ENCODE measurements at regions not wholly inside any gene's neighbourhood (a gene's known extent, or its start where the extent isn't known, plus 50 kb on each side); places are given as distances from the start of the nearest gene placed in this dataset.
A peak's percentile ranks its signal among the peaks of the same experiment; 100 is the strongest.

- H3K4me3 ChIP-seq (ENCODE audit: insufficient read depth in 1 of 2, low read depth in 1 of 2, low read length in 2 of 2), result no peak overlapping the region
- DNase-seq, result no peak
- no peak overlapping the region for H2AFZ ChIP-seq (ENCODE audit: low read depth, low read length)
- H3K14ac ChIP-seq (ENCODE audit: low read length in 2 of 2), result no peak overlapping the region
- H3K36me3 ChIP-seq (ENCODE audit: control insufficient read depth in 1 of 2, insufficient read depth in 2 of 2, low read depth in 1 of 2, low read length in 2 of 2), result no peaks in the 10 kb centered on the region
- no peak overlapping the region for H4K91ac ChIP-seq (ENCODE audit: low read length)
- H2AK5ac ChIP-seq (ENCODE audit: low read length, severe bottlenecking), result no peak overlapping the region
- H3K4me1 ChIP-seq (ENCODE audit: control insufficient read depth, insufficient read depth, low read depth, low read length), result peaks cover 2% of the 10 kb centered on the region
- no peak overlapping the region for H3K9ac ChIP-seq (ENCODE audit: low read length)
- H2BK12ac ChIP-seq (ENCODE audit: low read length in 2 of 2), result no peak overlapping the region
- H3K23ac ChIP-seq (ENCODE audit: low read length in 2 of 2), result no peak overlapping the region
- H3K4me2 ChIP-seq (ENCODE audit: low read length, poor library complexity, severe bottlenecking), result no peak overlapping the region
- H3K4ac ChIP-seq (ENCODE audit: low read depth in 1 of 2, low read length in 2 of 2), result no peak overlapping the region
- no peak overlapping the region for H2BK120ac ChIP-seq (ENCODE audit: low read depth, low read length)
- no peaks in the 10 kb centered on the region for H3K79me1 ChIP-seq (replicated peaks; ENCODE audit: low read length, poor library complexity, severe bottlenecking)
- H2BK15ac ChIP-seq (ENCODE audit: low read depth, poor library complexity, severe bottlenecking), result no peak overlapping the region
- no CpG with 5 or more reads among the region's 2 CpGs for WGBS
- no peak overlapping the region for H2BK5ac ChIP-seq (ENCODE audit: low read depth, low read length, poor library complexity, severe bottlenecking)
- no peak overlapping the region for H4K8ac ChIP-seq (ENCODE audit: low read length)
- no peaks in the 10 kb centered on the region for H3K27me3 ChIP-seq (ENCODE audit: control insufficient read depth in 1 of 2, insufficient read depth in 1 of 2, low read length in 2 of 2)
- peaks cover 14% of the 10 kb centered on the region for H3K9me3 ChIP-seq (ENCODE audit: control insufficient read depth, low read length)
- no peak overlapping the region for H3K27ac ChIP-seq (ENCODE audit: low read length, poor library complexity, severe bottlenecking)
- no peak overlapping the region for H3K18ac ChIP-seq (ENCODE audit: low read depth in 1 of 2, low read length in 2 of 2)
Observed at GRCh38 chr12:25698772-25699171, 145.7 kb upstream of the LMNTD1 start.

- Histone ChIP-seq H3K9me3 (ENCODE audit: control insufficient read depth, low read length) (peaks cover 14% of the 10 kb centered on the region), H2BK15ac (ENCODE audit: low read depth, poor library complexity, severe bottlenecking) (no peak overlapping the region), H4K91ac (ENCODE audit: low read length) (no peak overlapping the region), H3K4ac (ENCODE audit: low read depth in 1 of 2, low read length in 2 of 2) (no peak overlapping the region), H2BK5ac (ENCODE audit: low read depth, low read length, poor library complexity, severe bottlenecking) (no peak overlapping the region), H3K4me2 (ENCODE audit: low read length, poor library complexity, severe bottlenecking) (no peak overlapping the region), H3K9ac (ENCODE audit: low read length) (no peak overlapping the region), H3K36me3 (ENCODE audit: control insufficient read depth in 1 of 2, insufficient read depth in 2 of 2, low read depth in 1 of 2, low read length in 2 of 2) (no peaks in the 10 kb centered on the region), H3K27me3 (ENCODE audit: control insufficient read depth in 1 of 2, insufficient read depth in 1 of 2, low read length in 2 of 2) (no peaks in the 10 kb centered on the region), H3K27ac (ENCODE audit: low read length, poor library complexity, severe bottlenecking) (no peak overlapping the region), H3K4me1 (ENCODE audit: control insufficient read depth, insufficient read depth, low read depth, low read length) (peaks cover 2% of the 10 kb centered on the region), H4K8ac (ENCODE audit: low read length) (no peak overlapping the region), H2BK12ac (ENCODE audit: low read length in 2 of 2) (no peak overlapping the region), H3K79me1 (replicated peaks; ENCODE audit: low read length, poor library complexity, severe bottlenecking) (no peaks in the 10 kb centered on the region), H3K18ac (ENCODE audit: low read depth in 1 of 2, low read length in 2 of 2) (no peak overlapping the region), H3K14ac (ENCODE audit: low read length in 2 of 2) (no peak overlapping the region), H3K4me3 (ENCODE audit: insufficient read depth in 1 of 2, low read depth in 1 of 2, low read length in 2 of 2) (no peak overlapping the region), H3K23ac (ENCODE audit: low read length in 2 of 2) (no peak overlapping the region), H2BK120ac (ENCODE audit: low read depth, low read length) (no peak overlapping the region), H2AK5ac (ENCODE audit: low read length, severe bottlenecking) (no peak overlapping the region), H2AFZ (ENCODE audit: low read depth, low read length) (no peak overlapping the region)
- WGBS, result 40% methylated on average over 1 of the region's 1 CpG
- DNase-seq, result peak; percentile 31
Observed at GRCh38 chr12:25699454-25699853, 146.4 kb upstream of the LMNTD1 start.

- Histone ChIP-seq H3K9me3 (ENCODE audit: control insufficient read depth, low read length) (peaks cover 13% of the 10 kb centered on the region), H3K23ac (ENCODE audit: low read length in 2 of 2) (no peak overlapping the region), H2BK5ac (ENCODE audit: low read depth, low read length, poor library complexity, severe bottlenecking) (no peak overlapping the region), H2BK15ac (ENCODE audit: low read depth, poor library complexity, severe bottlenecking) (no peak overlapping the region), H3K79me1 (replicated peaks; ENCODE audit: low read length, poor library complexity, severe bottlenecking) (no peaks in the 10 kb centered on the region), H2AK5ac (ENCODE audit: low read length, severe bottlenecking) (no peak overlapping the region), H2BK12ac (ENCODE audit: low read length in 2 of 2) (peak overlapping the region in 1 of 2 experiments; percentile 95), H3K4me3 (ENCODE audit: insufficient read depth in 1 of 2, low read depth in 1 of 2, low read length in 2 of 2) (no peak overlapping the region), H3K9ac (ENCODE audit: low read length) (no peak overlapping the region), H3K27me3 (ENCODE audit: control insufficient read depth in 1 of 2, insufficient read depth in 1 of 2, low read length in 2 of 2) (no peaks in the 10 kb centered on the region), H3K4me1 (ENCODE audit: control insufficient read depth, insufficient read depth, low read depth, low read length) (peaks cover 2% of the 10 kb centered on the region), H4K91ac (ENCODE audit: low read length) (no peak overlapping the region), H3K18ac (ENCODE audit: low read depth in 1 of 2, low read length in 2 of 2) (peak overlapping the region in 1 of 2 experiments; percentile 68), H3K36me3 (ENCODE audit: control insufficient read depth in 1 of 2, insufficient read depth in 2 of 2, low read depth in 1 of 2, low read length in 2 of 2) (no peaks in the 10 kb centered on the region), H2AFZ (ENCODE audit: low read depth, low read length) (no peak overlapping the region), H3K4ac (ENCODE audit: low read depth in 1 of 2, low read length in 2 of 2) (peak overlapping the region in 1 of 2 experiments; percentile 50), H2BK120ac (ENCODE audit: low read depth, low read length) (no peak overlapping the region), H3K14ac (ENCODE audit: low read length in 2 of 2) (peak overlapping the region in 1 of 2 experiments; percentile 83), H3K27ac (ENCODE audit: low read length, poor library complexity, severe bottlenecking) (no peak overlapping the region), H4K8ac (ENCODE audit: low read length) (no peak overlapping the region), H3K4me2 (ENCODE audit: low read length, poor library complexity, severe bottlenecking) (no peak overlapping the region)
- peak; percentile 41 for DNase-seq
- 65% methylated on average over 3 of the region's 4 CpGs for WGBS
Observed at GRCh38 chr12:25701290-25701689, 148.2 kb upstream of the LMNTD1 start.

- Histone ChIP-seq H3K14ac (ENCODE audit: low read length in 2 of 2) (no peak overlapping the region), H3K23ac (ENCODE audit: low read length in 2 of 2) (no peak overlapping the region), H4K91ac (ENCODE audit: low read length) (no peak overlapping the region), H2BK120ac (ENCODE audit: low read depth, low read length) (no peak overlapping the region), H3K18ac (ENCODE audit: low read depth in 1 of 2, low read length in 2 of 2) (no peak overlapping the region), H2BK12ac (ENCODE audit: low read length in 2 of 2) (no peak overlapping the region), H3K9ac (ENCODE audit: low read length) (no peak overlapping the region), H3K4me1 (ENCODE audit: control insufficient read depth, insufficient read depth, low read depth, low read length) (peaks cover 2% of the 10 kb centered on the region), H3K27me3 (ENCODE audit: control insufficient read depth in 1 of 2, insufficient read depth in 1 of 2, low read length in 2 of 2) (no peaks in the 10 kb centered on the region), H2BK15ac (ENCODE audit: low read depth, poor library complexity, severe bottlenecking) (no peak overlapping the region), H3K4me3 (ENCODE audit: insufficient read depth in 1 of 2, low read depth in 1 of 2, low read length in 2 of 2) (no peak overlapping the region), H3K4me2 (ENCODE audit: low read length, poor library complexity, severe bottlenecking) (no peak overlapping the region), H3K27ac (ENCODE audit: low read length, poor library complexity, severe bottlenecking) (no peak overlapping the region), H2BK5ac (ENCODE audit: low read depth, low read length, poor library complexity, severe bottlenecking) (no peak overlapping the region), H2AFZ (ENCODE audit: low read depth, low read length) (no peak overlapping the region), H3K4ac (ENCODE audit: low read depth in 1 of 2, low read length in 2 of 2) (no peak overlapping the region), H2AK5ac (ENCODE audit: low read length, severe bottlenecking) (no peak overlapping the region), H3K79me1 (replicated peaks; ENCODE audit: low read length, poor library complexity, severe bottlenecking) (no peaks in the 10 kb centered on the region), H3K36me3 (ENCODE audit: control insufficient read depth in 1 of 2, insufficient read depth in 2 of 2, low read depth in 1 of 2, low read length in 2 of 2) (no peaks in the 10 kb centered on the region), H4K8ac (ENCODE audit: low read length) (no peak overlapping the region), H3K9me3 (ENCODE audit: control insufficient read depth, low read length) (peaks cover 15% of the 10 kb centered on the region)
- 27% methylated on average over 2 of the region's 3 CpGs for WGBS
- DNase-seq, result no peak
Observed at GRCh38 chr12:25702553-25702952, 149.5 kb upstream of the LMNTD1 start.
